SK-N-SH treated with all-trans-retinoic acid at 6 μM for 48 hours (cell line): ENCODE measurements at regions not wholly inside any gene's neighbourhood (a gene's known extent, or its start where the extent isn't known, plus 50 kb on each side); places are given as distances from the start of the nearest gene placed in this dataset.
"Not testable (repeated sequence)": the region's sequence is repeated elsewhere in the genome, so short reads cannot be mapped to it uniquely, and the experiment has no call there.

Source experiments
- ATAC-seq: fragments of 200-7000 bp; cut with Tn5 transposase; 3 replicates; pipeline ENCODE4 v1.9.1; 2020; ENCODE audit warnings: mild to moderate bottlenecking, moderate library complexity
- ARNTL ChIP-seq: fragments of 450-650 bp; formaldehyde crosslinking; IDR thresholded peaks from 2 replicates; pipeline ENCODE4 v1.5.0; 2020; ENCODE audit warnings: low read depth, mild to moderate bottlenecking, moderate library complexity, borderline replicate concordance
- BACH2 ChIP-seq: fragments of 250-450 bp; sonication (Bioruptor Pico); IDR thresholded peaks from 2 replicates; pipeline ENCODE4 v1.9.0; 2021; ENCODE audit warnings: mild to moderate bottlenecking, borderline replicate concordance
- CREB5 ChIP-seq: fragments of 250-450 bp; sonication (Bioruptor Pico); IDR thresholded peaks from 2 replicates; pipeline ENCODE4 v1.5.1; 2020; ENCODE audit warnings: low read depth, mild to moderate bottlenecking, moderate library complexity
- CSRNP3 ChIP-seq: fragments of 250-450 bp; sonication (Bioruptor Pico); IDR thresholded peaks from 2 replicates; pipeline ENCODE4 v1.5.1; 2021; ENCODE audit warnings: mild to moderate bottlenecking, moderate library complexity
- ESRRG ChIP-seq: fragments of 250-450 bp; sonication (Bioruptor Pico); IDR thresholded peaks from 2 replicates; pipeline ENCODE4 v1.6.1; 2021; ENCODE audit warnings: mild to moderate bottlenecking
- ISL1 ChIP-seq: fragments of 250-450 bp; sonication (Bioruptor Pico); IDR thresholded peaks from 2 replicates; pipeline ENCODE4 v2.1.2; 2022; ENCODE audit warnings: mild to moderate bottlenecking, moderate library complexity
- OSR1 ChIP-seq: fragments of 250-450 bp; sonication (Bioruptor Pico); IDR thresholded peaks from 2 replicates; pipeline ENCODE4 v1.8.0; 2022; ENCODE audit warnings: moderate library complexity, mild to moderate bottlenecking, inconsistent platforms
- PATZ1 ChIP-seq: fragments of 250-450 bp; sonication (Bioruptor Pico); IDR thresholded peaks from 2 replicates; pipeline ENCODE4 v1.8.0; 2020; ENCODE audit warnings: mild to moderate bottlenecking, moderate library complexity, borderline replicate concordance
- POU6F1 ChIP-seq: fragments of 250-450 bp; sonication (Bioruptor Pico); IDR thresholded peaks from 2 replicates; pipeline ENCODE4 v1.8.0; 2021; ENCODE audit warnings: low read depth, mild to moderate bottlenecking, moderate library complexity, borderline replicate concordance
- PPARA ChIP-seq: fragments of 250-450 bp; sonication (Bioruptor Pico); IDR thresholded peaks from 2 replicates; pipeline ENCODE4 v1.5.0; 2020; ENCODE audit warnings: mild to moderate bottlenecking, borderline replicate concordance
- RARB ChIP-seq: fragments of 250-450 bp; sonication (Bioruptor Pico); IDR thresholded peaks from 2 replicates; pipeline ENCODE4 v1.8.0; 2021; ENCODE audit warnings: mild to moderate bottlenecking, moderate library complexity
- SNAI2 ChIP-seq: fragments of 250-450 bp; sonication (Bioruptor Pico); IDR thresholded peaks from 2 replicates; pipeline ENCODE4 v1.5.0; 2020; ENCODE audit warnings: mild to moderate bottlenecking, moderate library complexity
- TOX ChIP-seq: fragments of 250-450 bp; sonication (Bioruptor Pico); IDR thresholded peaks from 2 replicates; pipeline ENCODE4 v1.8.0; 2021; ENCODE audit warnings: mild to moderate bottlenecking, moderate library complexity, borderline replicate concordance
- TSHZ2 ChIP-seq: fragments of 250-450 bp; sonication (Bioruptor Pico); IDR thresholded peaks from 2 replicates; pipeline ENCODE4 v1.5.0; 2020; ENCODE audit warnings: mild to moderate bottlenecking, moderate library complexity
- ZFP3 ChIP-seq: fragments of 250-450 bp; sonication (Bioruptor Pico); IDR thresholded peaks from 2 replicates; pipeline ENCODE4 v1.5.0; 2020; ENCODE audit warnings: mild to moderate bottlenecking, moderate library complexity
- ZFP30 ChIP-seq: fragments of 450-650 bp; formaldehyde crosslinking; IDR thresholded peaks from 2 replicates; pipeline ENCODE4 v1.5.0; 2022; ENCODE audit warnings: mild to moderate bottlenecking, moderate library complexity
- ZNF565 ChIP-seq: fragments of 450-650 bp; formaldehyde crosslinking; conservative IDR thresholded peaks from 2 replicates; pipeline ENCODE4 v1.5.0; 2020; ENCODE audit warnings: low read depth, mild to moderate bottlenecking, moderate library complexity
- ZNF8 ChIP-seq: fragments of 450-650 bp; formaldehyde crosslinking; IDR thresholded peaks from 2 replicates; pipeline ENCODE4 v1.5.0; 2020; ENCODE audit warnings: mild to moderate bottlenecking, moderate library complexity

GRCh38 chr22:23498811-23499798 lies 81.0 kb downstream of the IGLL1 start:
- TF ChIP-seq SNAI2 (CRISPR knock-in tag), result no peak
- TF ChIP-seq ISL1 (CRISPR knock-in tag), result no peak
- no peak for TF ChIP-seq ARNTL (CRISPR knock-in tag)
- no peak for TF ChIP-seq TOX (CRISPR knock-in tag)
- no peak for TF ChIP-seq CREB5
- no peak for TF ChIP-seq OSR1 (CRISPR knock-in tag)
- no peak for TF ChIP-seq PATZ1
- TF ChIP-seq BACH2 (CRISPR knock-in tag), result no peak
- TF ChIP-seq ZNF8 (CRISPR knock-in tag), result no peak
- no peak for TF ChIP-seq TSHZ2 (CRISPR knock-in tag)
- no peak for TF ChIP-seq ZFP30 (CRISPR knock-in tag)
- no peak for TF ChIP-seq RARB (CRISPR knock-in tag)
- no peak for ATAC-seq

- ATAC-seq, result not testable (repeated sequence)
These were observed 82.2 kb downstream of the IGLL1 start for GRCh38 chr22:23497889-23498288.

GRCh38 chr22:23497016-23497885 lies 82.8 kb downstream of the IGLL1 start:
- no peak for ATAC-seq
- TF ChIP-seq ZFP30 (CRISPR knock-in tag), result no peak
- no peak for TF ChIP-seq PPARA
- peak; percentile 97 for TF ChIP-seq ZFP3 (CRISPR knock-in tag)
- no peak for TF ChIP-seq POU6F1 (CRISPR knock-in tag)

- no peak for ATAC-seq
- TF ChIP-seq ZNF565 (CRISPR knock-in tag) (no peak), TOX (CRISPR knock-in tag) (no peak), POU6F1 (CRISPR knock-in tag) (no peak), CSRNP3 (CRISPR knock-in tag) (no peak), OSR1 (CRISPR knock-in tag) (no peak), ESRRG (CRISPR knock-in tag) (no peak)
These were observed 83.7 kb downstream of the IGLL1 start for GRCh38 chr22:23496445-23496833.
